GM10248 (cell line): ENCODE measurements at regions not wholly inside any gene's neighbourhood (a gene's known extent, or its start where the extent isn't known, plus 50 kb on each side); places are given as distances from the start of the nearest gene placed in this dataset.
"Not testable (repeated sequence)": the region's sequence is repeated elsewhere in the genome, so short reads cannot be mapped to it uniquely, and the experiment has no call there.

Experiments
- CTCF ChIA-PET: fragments of 300-600 bp; sonication (Branson Sonifier 250); formaldehyde crosslinking; extraction: SDS; loops from one replicate; lab custom pipeline; 2021; ENCODE audit warnings: antibody characterized with exemption; lab: Yijun Ruan, JAX
- POLR2A ChIA-PET: fragments of 350-650 bp; sonication (Branson Sonifier 250); formaldehyde crosslinking; extraction: SDS; loops from one replicate; lab custom pipeline; 2020; ENCODE audit warnings: antibody characterized with exemption; lab: Yijun Ruan, JAX
- DNase-seq: peaks from one replicate; pipeline ENCODE4 v3.0.0; 2012; ENCODE audit errors: extremely low spot score
- TF ChIP-seq, protein P1 (sequence below): IDR thresholded peaks from 2 replicates; pipeline ENCODE4 v1.5.1; 2012; ENCODE audit warnings: mild to moderate bottlenecking, low read depth; ENCODE audit errors: extremely low read depth, missing control alignments, control extremely low read depth

DNA sequence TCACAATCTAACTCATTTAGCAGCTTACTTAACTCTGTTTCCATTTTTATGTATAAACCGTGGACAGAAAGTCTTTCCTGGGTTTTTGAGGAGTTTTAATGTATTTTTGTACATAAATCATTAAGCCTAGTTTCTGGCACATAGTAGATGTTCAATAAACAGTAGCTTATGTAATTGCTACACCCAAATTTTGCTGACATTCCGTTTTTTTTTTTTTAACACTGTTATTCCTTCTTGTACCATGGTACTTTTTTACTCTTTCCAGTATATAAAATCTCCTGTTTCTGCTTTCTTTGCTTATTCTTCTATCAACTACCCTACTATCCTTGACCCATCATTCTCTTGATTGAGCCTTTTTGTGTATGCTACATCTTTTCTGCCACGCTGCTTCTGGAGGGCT lies 1151.3 kb upstream of the CRIM1 start:
- POLR2A ChIA-PET, result no interaction called here
- no peak for DNase-seq
- CTCF ChIA-PET, result interaction anchor here (2.0 kb wide), 1 partner anchor 21 kb away, joined by 4 read pairs; no protein-coding TSS in a partner anchor
- TF ChIP-seq, protein P1, sequence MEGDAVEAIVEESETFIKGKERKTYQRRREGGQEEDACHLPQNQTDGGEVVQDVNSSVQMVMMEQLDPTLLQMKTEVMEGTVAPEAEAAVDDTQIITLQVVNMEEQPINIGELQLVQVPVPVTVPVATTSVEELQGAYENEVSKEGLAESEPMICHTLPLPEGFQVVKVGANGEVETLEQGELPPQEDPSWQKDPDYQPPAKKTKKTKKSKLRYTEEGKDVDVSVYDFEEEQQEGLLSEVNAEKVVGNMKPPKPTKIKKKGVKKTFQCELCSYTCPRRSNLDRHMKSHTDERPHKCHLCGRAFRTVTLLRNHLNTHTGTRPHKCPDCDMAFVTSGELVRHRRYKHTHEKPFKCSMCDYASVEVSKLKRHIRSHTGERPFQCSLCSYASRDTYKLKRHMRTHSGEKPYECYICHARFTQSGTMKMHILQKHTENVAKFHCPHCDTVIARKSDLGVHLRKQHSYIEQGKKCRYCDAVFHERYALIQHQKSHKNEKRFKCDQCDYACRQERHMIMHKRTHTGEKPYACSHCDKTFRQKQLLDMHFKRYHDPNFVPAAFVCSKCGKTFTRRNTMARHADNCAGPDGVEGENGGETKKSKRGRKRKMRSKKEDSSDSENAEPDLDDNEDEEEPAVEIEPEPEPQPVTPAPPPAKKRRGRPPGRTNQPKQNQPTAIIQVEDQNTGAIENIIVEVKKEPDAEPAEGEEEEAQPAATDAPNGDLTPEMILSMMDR, result no peak

DNA sequence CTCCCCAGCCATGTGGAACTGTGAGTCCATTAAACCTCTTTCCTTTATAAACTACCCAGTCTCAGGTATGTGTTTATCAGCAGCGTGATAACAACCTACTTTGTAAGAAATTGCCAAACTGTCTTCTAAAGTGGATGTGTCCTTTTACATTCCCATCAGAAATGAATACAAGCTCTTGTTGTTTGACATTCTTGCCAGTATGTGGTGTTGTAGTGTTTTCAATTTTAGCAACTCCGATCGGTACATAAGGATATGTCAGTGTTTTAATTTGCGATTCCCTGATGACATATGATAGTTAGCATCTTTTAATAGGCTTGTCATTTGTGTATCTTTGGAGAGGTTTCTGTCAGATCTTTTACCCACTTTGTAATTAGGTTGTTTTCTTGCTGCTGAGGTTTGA lies 1156.3 kb upstream of the CRIM1 start:
- CTCF ChIA-PET, result no interaction called here
- POLR2A ChIA-PET, result no interaction called here
- DNase-seq, result no peak
- TF ChIP-seq, protein P1, result no peak

DNA sequence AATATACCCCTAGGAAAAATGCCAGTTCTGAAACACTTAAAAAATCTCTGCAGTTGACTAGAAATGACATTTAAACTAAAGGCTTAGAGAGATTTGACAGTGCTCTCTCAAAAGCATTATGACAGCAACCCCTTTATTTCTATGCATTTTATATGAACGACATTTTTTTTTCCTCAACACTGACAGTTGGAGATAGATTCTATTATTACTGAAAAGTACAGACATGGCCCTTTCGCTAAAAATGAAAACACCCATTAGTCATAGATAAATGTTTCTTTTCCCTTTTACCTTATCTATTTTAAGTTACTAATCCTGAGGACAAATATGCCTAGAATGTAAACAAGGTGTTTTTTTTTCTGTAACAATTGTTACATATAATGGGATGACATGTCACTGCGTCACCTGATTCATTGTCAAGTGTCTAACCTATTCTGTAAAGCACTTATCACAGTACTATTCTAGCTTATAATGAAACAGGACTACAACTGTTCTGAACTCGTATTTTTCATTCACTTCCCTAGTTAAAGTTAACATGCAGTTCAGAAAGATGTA lies 1169.6 kb upstream of the CRIM1 start:
- ChIA-PET CTCF (no interaction called here), POLR2A (no interaction called here)
- no peak for DNase-seq

DNA sequence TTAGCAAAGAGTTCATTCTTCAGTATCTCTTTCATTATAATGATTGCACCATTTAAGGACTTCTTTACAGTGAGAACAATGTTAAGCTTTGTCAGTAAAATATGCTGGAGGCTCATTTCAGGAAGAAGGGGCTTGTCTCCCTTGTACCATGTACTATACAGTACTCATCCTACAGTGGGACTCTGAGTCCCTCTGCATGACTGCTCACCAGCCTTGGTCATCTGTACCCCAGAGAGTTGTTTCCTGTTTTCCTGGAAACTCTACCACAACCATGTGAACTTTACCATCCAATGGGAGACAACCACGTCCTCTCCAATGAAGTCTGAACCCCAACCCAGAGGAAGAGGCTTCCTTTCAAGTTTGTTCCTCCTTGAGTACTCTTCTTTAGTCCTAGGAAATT lies 1171.1 kb upstream of the CRIM1 start:
- ChIA-PET POLR2A (no interaction called here), CTCF (no interaction called here)
- no peak for DNase-seq
- TF ChIP-seq, protein P1, result no peak

More for the DNA sequence above, 1169.6 kb upstream of the CRIM1 start:
- TF ChIP-seq, protein P1, result no peak

DNA sequence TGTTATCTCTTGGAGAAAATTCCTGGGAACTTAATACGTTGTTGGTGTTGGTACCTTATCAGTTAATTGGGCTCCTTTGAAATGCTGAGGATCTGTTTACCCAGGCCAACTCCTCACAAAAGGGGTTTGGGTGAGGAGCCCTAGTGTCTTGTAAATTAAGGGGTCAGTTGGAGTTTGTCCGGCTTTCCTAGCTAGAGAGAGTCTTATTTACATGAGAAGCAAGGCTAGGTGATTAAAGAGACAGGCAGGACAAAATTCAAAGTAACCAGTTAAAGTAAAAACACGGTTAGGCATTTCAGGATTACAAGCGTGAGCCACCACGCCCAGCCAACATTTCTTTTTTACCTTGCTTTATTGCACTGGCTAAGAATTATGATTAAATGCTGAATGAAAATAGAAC lies 1178.9 kb upstream of the CRIM1 start:
- CTCF ChIA-PET, DNase-seq, POLR2A ChIA-PET: not testable (repeated sequence)

DNA sequence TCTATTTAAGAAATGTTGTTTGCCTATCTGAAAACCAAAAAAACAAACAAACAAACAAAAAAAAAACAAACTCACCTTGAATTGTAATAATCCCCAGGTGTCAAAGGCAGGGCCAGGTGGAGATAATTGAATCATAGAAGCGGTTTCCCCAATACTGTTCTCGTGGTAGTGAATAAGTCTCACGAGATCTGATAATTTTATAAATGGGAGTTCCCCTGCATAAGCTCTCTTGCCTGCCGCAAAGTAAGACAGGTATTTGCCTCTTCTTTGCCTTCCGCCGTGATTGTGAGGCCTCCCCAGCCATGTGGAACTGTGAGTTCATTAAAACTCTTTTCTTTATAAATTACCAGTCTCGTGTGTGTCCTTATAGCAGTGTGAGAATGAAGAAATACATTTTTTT lies 1180.7 kb upstream of the CRIM1 start:
- ChIA-PET CTCF (no interaction called here), POLR2A (no interaction called here)
- TF ChIP-seq, protein P1, result no peak
- no peak for DNase-seq

DNA sequence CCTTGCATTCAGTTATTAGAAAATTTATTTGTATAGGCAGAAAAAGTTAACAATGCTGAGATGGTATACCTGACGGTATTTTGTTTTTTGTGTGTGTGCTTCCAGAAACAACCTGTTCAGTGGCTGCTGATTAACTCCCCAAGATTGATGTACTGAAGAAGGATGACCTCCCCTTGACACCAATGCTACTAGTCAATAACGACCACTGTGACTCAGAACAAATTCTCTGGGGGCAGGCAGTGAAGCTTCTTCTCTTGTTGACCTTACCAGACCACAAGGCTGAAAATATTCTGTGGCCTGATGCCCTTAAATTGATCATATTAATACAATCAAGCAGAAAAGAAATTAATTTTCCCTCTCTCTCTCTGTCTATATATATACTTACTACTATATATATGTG lies 1182.9 kb upstream of the CRIM1 start:
- ChIA-PET CTCF (no interaction called here), POLR2A (no interaction called here)
- TF ChIP-seq, protein P1, result no peak
- DNase-seq, result no peak
